Pancreas (tissue), 10 donors: ENCODE measurements at regions not wholly inside any gene's neighbourhood (a gene's known extent, or its start where the extent isn't known, plus 50 kb on each side); places are given as distances from the start of the nearest gene placed in this dataset.
A peak's percentile ranks its signal among the peaks of the same experiment; 100 is the strongest.

Source experiments
- ATAC-seq, 4 donors: fragments of 200-7000 bp; cut with Tn5 transposase; one replicate each; pipeline versions ENCODE4 v1.8.0 to v1.9.1; 2020; ENCODE audit warnings: mild to moderate bottlenecking in 4 of 4, moderate library complexity in 4 of 4
- DNase-seq, 6 donors: peaks; one replicate each; pipeline ENCODE4 v3.0.0-alpha.2; 2020
- FAIRE-seq: peaks from 2 replicates; lab custom pipeline; 2012; peaks lifted over from hg19 to GRCh38; lab: Jason Lieb, UNC
- H3K27ac ChIP-seq, 4 donors: fragments of 200-600 bp; sonication (generic); 1 replicate in 3 of 4; 2 replicates in 1 of 4; pipeline versions ENCODE4 v1.5.0 to v1.8.0; 2020
- H3K27me3 ChIP-seq, 4 donors: fragments of 200-600 bp; one replicate each; pipeline ENCODE4 v1.8.0; 2021
- H3K36me3 ChIP-seq, 3 donors: fragments of 200-600 bp; sonication (generic) in 1 of 3; one replicate each; pipeline versions ENCODE4 v1.5.0 to v1.8.0; 2020 to 2021
- H3K4me1 ChIP-seq, 3 donors: fragments of 200-600 bp; one replicate each; pipeline ENCODE4 v1.8.0; 2021
- H3K4me3 ChIP-seq, 4 donors: fragments of 200-600 bp; sonication (generic) in 2 of 4; one replicate each; pipeline versions ENCODE4 v1.5.0 to v1.8.0; 2020 to 2021
- H3K9me3 ChIP-seq, 4 donors: fragments of 200-600 bp; one replicate each; pipeline ENCODE4 v1.8.0; 2021
- CTCF ChIP-seq, 4 donors: fragments of 200-600 bp; sonication (generic) in 3 of 4; IDR thresholded peaks; one replicate each; pipeline versions ENCODE4 v1.5.0 to v1.8.0; 2021; ENCODE audit warnings: antibody characterized with exemption in 4 of 4
- WGBS, 2 donors: extraction: QIAGEN DNeasy Blood & Tissue Kit; methylation state at CpG; one replicate each; pipeline ENCODE4 v1.1.7; 2013; 5-methylcytosine and 5-hydroxymethylcytosine counted together
- intact Hi-C, 3 donors: fragments of 100-400 bp; cut with DNase I; formaldehyde crosslinking; loops; one replicate each; pipeline versions ENCODE4 v1.11.1 to v1.14.2; 2022
- donor health status: healthy with polysubstance abuse.
- donor health status: DM: no; HTN: no; CAD: no; lungs with moderate emphysema.
- donor health status: DM: no; HTN: no; CAD: no.
- donor health status: control.
- donor health status: control.
- donor health status: Bipolar disorder and iron deficiency.
- donor health status: DM: yes; HTN: yes; CAD: no.
- donor health status: DM: no; HTN: no; CAD: no.
- donor health status: DM: no; HTN: no; CAD: no.
- donor health status: DM: yes; HTN: yes; CAD: no.

- 79 to 81% methylated on average over 9 of the region's 9 CpGs for WGBS, 2 donors
- no peak for FAIRE-seq
Observed at GRCh38 chr10:44042926-44043602, 341.8 kb downstream of the CXCL12 start.

GRCh38 chr10:44042075-44042770 lies 342.7 kb downstream of the CXCL12 start:
- no peak for TF ChIP-seq CTCF (IDR thresholded peaks at IDR 0.05)
- Histone ChIP-seq H3K27ac (no peak overlapping the region), H3K27me3 (no peaks in the 10 kb centered on the region), H3K9me3 (no peaks in the 10 kb centered on the region), H3K4me3 (no peak overlapping the region), H3K36me3 (no peaks in the 10 kb centered on the region), H3K4me1 (peaks cover 4 to 12% (median 6%) of the 10 kb centered on the region in 3 donors)
- DNase-seq (no peak), FAIRE-seq (no peak), ATAC-seq (no peak)
- 95 to 96% methylated on average over 2 of the region's 2 CpGs for WGBS, 2 donors
- intact Hi-C loops = no loop called here

More at GRCh38 chr10:44042926-44043602, 341.8 kb downstream of the CXCL12 start:
- ATAC-seq (no peak), DNase-seq (no peak)
- Histone ChIP-seq H3K27ac (no peak overlapping the region), H3K27me3 (no peaks in the 10 kb centered on the region), H3K9me3 (no peaks in the 10 kb centered on the region), H3K4me1 (peaks cover 4 to 12% (median 8%) of the 10 kb centered on the region in 3 donors), H3K4me3 (no peak overlapping the region), H3K36me3 (no peaks in the 10 kb centered on the region)
- no peak for TF ChIP-seq CTCF (IDR thresholded peaks at IDR 0.05)
- intact Hi-C loops = no loop called here

- Histone ChIP-seq H3K27ac (no peak overlapping the region), H3K4me3 (no peak overlapping the region), H3K9me3 (no peaks in the 10 kb centered on the region), H3K27me3 (no peaks in the 10 kb centered on the region), H3K36me3 (no peaks in the 10 kb centered on the region), H3K4me1 (peaks cover 0 to 4% (median 0%) of the 10 kb centered on the region in 3 donors)
- no peak for DNase-seq
- no peak for TF ChIP-seq CTCF (IDR thresholded peaks at IDR 0.05)
- intact Hi-C loops = no loop called here
- no peak for FAIRE-seq
- peak in 3 of 4 donors; percentile 28 to 70 (median 51) for ATAC-seq
- WGBS, 2 donors = 21 to 27% methylated on average over 3 of the region's 3 CpGs
Observed at GRCh38 chr10:44039599-44039998, 345.3 kb downstream of the CXCL12 start.

- no peaks in the 10 kb centered on the region for H3K27me3 ChIP-seq
- H3K36me3 ChIP-seq = no peaks in the 10 kb centered on the region
- peaks cover 4 to 13% (median 6%) of the 10 kb centered on the region in 3 donors for H3K4me1 ChIP-seq
- FAIRE-seq = no peak
- no peak for ATAC-seq
- no peak for DNase-seq
- H3K4me3 ChIP-seq = no peak overlapping the region
- no peak overlapping the region for H3K27ac ChIP-seq
- 75 to 92% methylated on average over 3 of the region's 3 CpGs for WGBS, 2 donors
- intact Hi-C loops = no loop called here
- no peak for TF ChIP-seq CTCF (IDR thresholded peaks at IDR 0.05)
- no peaks in the 10 kb centered on the region for H3K9me3 ChIP-seq
Observed at GRCh38 chr10:44036425-44036824, 348.5 kb downstream of the CXCL12 start.
